CD4-positive, alpha-beta T cell treated with Interleukin-10 for 1 hour (primary cell): ENCODE measurements at regions not wholly inside any gene's neighbourhood (a gene's known extent, or its start where the extent isn't known, plus 50 kb on each side); places are given as distances from the start of the nearest gene placed in this dataset.
"Not testable (repeated sequence)": the region's sequence is repeated elsewhere in the genome, so short reads cannot be mapped to it uniquely, and the experiment has no call there.

Experiments used
- DNase-seq: peaks from one replicate; pipeline ENCODE4 v3.0.0-alpha.2; 2020

DNA sequence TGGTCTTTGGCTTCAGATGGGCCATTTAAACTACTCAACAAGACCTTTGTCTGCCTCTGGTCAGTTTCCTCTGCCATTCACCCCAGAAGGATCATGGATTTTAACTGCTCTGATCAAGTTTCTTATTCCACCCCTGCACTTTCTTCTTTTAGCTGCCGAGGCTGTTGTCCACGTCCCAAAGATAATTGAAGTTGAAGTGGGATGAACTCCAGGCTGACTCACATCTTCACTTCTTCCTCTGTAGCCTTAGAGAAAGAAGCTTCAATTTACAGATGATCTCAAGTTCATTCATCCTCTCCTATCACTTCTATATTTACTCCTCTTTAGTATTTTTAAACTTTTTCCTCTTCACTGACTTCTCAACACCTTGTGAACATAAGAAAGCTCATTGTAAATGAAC lies 651.6 kb downstream of the UTRN start:
- no peak for DNase-seq

DNA sequence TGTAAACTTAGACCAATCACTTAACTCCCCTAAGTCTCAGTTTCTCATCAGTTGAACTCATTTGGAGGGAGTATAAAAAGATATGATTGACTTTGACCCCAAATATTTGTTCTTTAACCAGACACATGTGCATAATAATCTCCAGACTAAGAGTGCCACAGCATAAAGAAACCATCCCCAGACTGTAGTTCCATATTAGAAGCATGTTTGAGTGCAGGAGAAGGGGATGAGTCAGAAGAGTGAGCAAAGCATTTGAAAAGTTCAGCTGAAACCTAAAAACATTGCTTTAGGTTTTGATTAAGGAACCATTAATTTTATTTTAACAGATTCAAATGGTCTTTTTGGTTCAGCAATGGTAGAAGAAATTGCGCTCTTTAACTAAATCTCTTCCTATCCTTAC lies 654.8 kb downstream of the UTRN start:
- DNase-seq = no peak

DNA sequence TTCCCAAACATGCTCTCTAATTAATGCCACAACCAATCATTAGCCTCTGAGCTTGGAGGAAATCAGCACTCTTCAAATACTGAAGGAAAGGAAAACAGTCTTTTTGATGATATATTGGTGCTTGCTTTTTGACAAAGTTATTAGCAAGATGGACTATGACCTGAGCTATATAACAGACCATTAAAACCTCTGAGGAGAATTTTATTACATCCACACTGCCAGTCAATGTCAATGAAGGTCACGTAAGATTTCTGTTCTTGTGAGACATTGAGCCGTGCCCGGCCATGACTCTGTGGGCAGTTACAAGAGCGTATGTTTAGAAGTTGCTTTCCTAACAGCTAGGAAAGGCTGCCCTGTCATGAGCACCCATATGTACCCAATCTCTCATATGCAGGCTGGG lies 659.0 kb downstream of the UTRN start:
- DNase-seq = no peak

DNA sequence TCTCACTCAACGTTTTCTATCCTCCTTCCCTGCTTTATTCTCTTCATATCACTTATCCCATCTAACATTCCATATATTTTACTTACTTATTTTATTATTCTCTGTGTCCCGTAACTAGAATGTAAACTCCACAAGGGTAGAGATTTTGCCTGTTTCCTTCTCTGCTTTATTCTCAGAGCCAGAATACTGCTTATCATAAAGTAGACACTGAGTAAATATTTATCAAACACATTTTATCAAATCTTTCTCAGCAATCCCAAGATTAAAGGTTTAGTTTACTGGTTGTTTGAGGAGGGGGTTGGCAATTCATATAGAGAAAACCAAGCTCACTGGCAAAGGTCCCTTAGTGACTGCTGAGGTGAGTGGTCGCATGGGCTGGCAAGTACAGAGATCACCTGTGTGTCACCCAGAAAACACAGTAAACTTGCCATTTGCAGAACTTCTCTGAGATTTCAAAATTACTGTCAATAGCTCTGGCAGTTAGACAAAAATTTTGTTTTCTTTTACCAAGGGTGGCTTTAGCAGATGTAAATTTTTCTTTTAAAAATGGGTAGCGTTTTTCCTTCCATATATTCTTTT lies 662.4 kb downstream of the UTRN start:
- no peak for DNase-seq

DNA sequence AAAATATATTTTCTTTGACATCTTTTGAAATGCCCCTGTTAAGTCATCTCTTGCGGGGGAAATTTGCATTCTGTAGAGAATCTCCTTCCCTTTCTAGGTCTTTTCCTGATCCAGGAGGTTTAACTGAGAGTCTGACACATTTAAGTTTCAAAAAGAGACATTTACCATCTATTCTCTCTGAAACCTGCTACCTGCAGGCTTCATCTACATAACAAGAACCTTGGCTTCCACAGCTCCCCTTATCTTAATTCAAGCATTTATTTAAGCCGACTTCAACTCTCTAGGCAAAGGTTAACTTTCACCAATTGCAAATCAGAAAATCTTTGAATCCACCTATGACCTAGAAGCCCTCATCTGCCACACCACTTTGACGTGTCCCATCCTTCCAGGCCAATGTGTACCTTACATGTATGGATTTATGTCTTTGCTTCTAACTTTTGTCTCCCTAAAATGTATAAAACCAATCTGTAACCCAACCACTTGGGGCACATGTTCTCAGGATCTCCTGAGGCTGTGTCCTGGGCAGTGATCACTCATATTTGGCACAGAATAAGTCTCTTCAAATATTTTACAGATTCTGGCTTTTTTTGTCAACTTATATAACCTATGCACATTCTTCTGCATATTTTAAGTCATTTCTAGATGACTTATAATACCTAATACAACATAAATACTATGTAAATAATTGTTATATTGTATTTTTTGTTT lies 666.7 kb downstream of the UTRN start:
- no peak for DNase-seq

DNA sequence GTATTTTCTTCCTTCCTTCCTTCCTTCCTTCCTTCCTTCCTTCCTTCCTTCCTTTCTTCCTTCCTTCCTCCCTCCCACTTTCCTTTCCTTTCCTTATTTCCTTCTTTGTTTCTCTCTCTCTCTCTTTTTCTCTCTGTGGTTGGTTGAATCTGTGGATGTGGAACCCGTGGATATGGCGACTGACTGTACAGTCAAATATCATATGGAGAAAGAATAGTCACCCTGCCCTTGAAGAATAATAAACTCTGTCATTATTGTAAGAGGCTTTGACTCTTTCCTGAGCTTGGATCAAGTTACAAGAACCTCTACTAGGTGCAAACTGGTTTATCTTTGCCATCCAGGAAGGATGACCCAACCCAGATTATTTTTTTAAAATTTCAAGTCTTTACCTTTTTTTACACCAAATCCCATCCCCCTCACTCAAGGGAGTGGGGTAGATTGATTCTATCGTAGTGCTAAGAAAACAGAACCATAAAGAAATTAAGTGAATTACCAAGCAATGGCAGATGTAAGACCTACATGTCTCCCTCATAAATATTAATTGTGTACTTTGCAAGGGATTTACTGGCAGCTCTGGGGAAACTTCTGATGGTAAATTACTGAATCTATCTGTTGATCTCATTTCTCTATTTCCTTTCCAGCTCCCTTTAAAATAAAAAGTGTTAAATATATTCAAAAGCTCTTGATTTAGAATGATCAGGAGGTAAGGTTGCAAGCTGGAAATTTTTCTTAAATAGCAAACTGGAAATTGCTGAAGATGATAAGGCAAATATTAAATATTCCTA lies 667.5 kb downstream of the UTRN start:
- no peak for DNase-seq

DNA sequence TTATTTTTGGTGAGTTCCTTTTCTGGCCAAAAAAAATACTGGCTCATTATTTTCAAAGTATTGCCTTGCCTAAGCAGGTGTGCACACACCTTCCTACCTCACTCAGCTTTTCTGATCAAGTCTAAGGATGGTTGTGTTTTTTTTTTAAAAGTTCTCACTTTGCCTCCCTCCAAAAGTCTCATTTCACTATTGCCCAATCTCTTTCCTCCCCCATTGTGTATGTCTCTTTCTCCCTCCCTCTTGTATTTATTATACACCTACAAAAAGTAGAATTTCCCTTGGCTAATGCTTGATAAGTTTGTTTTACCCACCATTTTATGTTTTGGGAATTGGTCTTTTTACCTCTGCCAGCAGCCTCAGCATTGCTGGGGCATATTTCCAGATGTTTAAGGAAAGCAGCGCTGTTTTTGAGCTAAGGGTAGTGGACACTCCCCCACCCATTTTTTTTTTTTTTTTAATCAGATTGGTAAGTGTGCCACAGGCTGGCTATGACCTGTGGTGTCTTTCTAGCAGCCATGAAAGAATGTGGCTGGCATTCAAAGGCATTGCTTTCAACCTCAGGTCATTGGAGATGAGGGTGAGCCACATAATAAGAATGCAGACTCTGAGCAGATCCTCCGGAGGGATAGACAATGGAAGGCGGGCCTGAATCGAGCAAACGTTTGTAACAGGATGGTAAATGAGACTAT lies 668.6 kb downstream of the UTRN start:
- DNase-seq = no peak

DNA sequence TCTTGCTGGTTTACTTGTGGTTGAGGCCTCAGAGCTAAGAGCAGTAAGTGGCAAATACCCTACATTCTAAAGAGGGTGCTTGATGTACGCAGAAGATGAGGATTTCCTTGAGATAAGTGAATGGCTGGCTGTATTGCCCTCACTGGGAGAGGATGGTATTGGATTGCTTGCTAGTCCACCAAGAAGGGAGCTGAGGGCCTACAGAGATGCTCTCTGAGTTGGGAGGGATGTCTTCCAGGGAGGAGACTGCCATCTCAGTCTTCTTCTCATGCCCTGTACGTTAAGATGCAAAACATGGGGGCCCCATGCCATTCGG lies 669.1 kb downstream of the UTRN start:
- no peak for DNase-seq

DNA sequence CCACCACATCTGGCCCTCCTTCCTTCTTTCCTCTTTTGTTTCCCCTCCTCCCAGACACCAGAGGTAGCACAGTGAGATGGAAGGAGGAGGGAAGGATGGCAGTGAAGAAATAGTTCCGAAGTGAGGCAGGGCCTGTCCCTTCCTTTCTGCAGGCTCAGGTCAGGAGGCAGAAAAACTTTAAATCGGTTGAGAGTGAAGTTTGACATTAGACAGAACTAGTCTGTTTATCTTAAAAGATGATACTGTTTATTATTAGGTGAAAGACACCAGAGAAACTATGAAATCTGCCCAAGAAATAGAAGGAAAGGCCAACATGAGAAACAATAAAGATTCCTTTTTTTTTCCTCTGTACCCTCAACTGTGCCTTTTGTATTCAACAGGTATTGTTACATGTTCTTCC lies 670.3 kb downstream of the UTRN start:
- no peak for DNase-seq

DNA sequence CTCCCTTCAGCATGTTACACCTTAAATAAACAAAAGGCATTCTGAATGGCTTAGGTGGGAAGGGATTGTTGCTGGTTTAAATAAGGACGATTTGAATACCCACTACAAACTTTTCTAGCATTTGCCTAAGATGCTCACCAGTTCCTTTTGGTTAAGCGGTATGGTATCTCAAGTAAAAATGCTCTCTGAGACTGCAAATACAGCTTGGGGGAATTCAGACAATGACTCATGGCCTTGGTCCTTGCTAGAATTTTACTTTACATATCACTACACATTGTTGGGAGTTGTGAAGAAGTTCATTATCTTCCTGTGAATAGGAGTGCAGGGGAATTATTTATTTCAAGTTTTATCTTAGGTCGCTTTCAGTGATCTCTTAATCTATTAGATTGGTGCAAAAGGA lies 670.7 kb downstream of the UTRN start:
- DNase-seq = no peak

DNA sequence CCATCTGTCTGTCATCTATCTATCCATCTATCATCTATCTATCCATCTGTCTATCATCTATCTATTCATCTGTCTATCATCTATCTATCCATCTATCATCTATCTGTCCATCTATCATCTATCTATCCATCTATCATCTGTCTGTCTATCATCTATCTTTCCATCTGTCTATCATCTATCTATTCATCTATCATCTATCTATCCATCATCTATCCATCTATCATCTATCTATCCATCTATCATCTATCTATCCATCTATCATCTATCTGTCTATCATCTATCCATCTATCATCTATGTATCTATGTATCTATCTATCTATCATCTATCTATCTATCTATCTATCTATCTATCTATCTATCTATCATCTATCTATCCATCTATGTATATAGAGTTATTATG lies 671.6 kb downstream of the UTRN start:
- not testable (repeated sequence) for DNase-seq

DNA sequence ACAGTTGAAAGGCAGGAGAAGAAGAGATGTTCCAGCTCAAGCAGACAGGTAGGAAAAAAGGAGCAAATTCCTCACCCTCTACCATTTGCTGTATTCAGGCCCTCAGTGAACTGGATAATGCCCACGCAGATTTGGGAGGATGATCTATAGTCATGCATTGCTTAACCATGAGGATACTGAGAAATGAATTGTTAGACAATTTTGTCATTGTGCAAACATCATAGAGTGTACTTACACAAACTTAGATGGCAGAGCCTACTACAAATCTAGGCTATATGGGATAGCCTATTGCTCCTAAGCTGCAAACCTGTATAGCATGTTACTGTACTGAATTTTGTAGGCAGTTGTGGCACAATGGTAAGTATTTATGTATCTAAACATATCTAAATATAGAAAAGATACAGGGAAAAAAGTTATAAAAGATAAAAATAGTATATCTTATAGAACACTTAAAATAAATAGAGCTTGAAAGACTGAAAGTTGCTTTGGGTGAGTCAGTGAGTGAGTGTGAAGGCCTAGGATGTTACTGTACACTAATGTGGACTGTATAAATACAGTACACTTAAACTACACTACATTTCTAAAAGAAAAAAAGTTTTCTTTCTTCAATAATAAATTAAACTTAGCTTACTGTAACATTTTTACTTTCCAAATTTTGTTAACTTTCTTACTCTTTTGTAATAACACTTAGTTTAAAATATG lies 672.3 kb downstream of the UTRN start:
- no peak for DNase-seq

DNA sequence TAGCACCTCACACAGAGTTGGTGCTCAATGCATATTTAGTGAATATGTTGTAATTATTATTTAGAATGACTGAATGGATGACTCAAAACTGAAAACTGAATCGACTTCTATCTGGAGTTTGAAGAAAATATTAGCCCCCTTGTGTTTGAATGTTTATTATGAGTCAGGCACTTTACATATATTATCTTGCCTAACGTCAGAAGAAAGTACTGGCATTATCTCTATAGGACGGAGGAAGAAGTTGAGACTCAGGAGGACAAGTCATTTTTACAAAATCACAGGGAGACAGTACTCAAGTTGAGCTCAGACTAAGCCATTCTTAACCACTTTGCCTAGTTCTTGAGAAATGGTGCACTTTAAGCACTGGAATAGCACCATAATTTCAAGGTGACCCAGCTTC lies 684.0 kb downstream of the UTRN start:
- DNase-seq = no peak

DNA sequence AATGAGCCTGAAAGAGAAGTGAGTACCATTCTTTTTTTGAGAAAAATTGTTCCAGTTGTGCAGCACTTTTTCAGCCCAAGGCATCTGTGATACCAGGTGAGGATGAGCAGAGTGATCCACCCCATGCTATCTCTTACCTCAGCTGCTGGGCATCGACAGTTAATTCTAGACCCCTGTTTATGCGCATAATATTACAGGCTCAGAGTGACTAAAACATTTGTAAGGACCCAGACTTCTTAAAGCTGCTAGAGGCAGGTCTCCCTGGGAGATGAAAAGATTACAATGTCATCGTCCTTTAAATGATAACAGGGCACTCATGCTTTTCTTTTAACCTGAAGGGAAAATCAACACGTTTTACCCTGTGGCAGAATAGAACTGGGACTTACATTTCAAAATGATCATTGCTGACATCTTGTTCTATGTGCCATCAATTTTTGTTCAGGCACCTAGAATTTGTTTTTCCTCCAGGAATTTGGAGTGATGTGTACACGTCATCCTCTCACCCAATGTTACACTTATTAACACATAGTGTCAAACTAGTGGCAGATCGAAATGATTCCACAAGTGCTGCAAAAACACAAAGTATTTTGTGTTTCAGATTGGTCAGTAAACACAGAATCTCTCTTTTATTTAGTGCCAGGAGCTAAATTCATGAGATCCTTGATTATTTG lies 684.6 kb downstream of the UTRN start:
- DNase-seq = no peak

DNA sequence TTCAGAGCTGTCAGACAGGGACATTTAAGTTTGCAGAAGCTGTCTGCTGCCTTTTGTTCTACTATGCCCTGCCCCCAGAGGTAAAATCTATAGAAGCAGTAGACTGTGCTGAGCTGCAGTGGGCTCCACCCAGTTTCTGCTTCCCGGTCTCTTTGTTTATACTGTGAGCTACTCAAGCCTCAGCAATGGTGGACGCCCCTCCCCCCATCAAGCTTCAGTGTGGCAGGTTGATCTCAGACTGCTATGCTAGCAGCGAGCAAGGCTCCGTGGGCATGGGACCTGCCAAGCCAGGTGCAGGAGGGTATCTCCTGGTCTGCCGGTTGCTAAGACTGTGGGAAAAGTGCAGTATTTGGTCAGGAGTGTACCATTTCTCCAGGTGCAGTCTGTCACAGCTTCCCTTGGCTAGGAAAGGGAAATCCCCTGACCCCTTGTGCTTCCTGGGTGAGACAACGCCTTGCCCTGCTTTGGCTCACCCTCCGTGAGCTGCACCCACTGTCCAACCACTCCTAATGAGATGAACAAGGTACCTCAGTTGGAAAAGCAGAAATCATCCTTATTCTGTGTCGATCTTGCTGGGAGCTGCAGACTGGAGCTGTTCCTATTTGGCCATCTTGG lies 692.2 kb downstream of the UTRN start:
- not testable (repeated sequence) for DNase-seq

DNA sequence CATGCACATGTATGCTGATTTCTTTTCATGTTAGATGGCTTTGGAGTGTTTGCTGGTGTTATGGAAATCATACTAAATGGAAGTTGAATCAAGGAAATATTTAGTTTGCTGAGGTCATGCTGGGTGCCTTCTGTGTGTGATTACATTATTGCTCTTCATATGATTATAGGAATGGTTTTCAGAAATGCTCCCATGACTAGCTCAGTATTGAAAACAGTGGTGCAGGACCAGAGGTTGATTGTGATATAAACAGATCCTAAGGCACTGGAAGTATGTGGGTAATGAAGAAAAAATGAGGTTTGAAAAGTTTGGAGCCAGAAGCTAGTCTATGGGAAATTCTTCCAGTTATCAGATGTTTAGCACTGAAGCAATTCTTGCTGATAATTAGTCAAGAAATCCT lies 693.1 kb downstream of the UTRN start:
- no peak for DNase-seq

DNA sequence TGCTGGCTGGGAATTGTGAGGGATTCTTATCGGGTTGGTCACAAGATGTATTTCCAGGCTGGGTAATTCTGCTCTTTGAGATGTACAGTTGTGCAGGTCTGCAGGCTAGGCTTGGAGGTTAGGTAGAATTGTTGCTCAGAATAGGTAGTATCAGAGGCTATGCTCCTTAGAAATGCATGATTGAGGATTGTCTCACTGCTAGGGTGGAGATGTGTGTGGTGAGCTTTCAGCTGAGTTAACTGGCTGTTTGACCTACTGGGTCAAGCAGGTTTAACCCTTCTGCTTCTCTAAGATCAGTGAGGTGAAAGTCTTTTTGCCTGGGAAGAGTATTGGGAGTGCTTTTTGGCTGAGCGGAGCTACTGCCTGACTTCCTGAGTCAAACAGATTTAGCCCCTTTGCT lies 701.1 kb downstream of the UTRN start:
- no peak for DNase-seq

DNA sequence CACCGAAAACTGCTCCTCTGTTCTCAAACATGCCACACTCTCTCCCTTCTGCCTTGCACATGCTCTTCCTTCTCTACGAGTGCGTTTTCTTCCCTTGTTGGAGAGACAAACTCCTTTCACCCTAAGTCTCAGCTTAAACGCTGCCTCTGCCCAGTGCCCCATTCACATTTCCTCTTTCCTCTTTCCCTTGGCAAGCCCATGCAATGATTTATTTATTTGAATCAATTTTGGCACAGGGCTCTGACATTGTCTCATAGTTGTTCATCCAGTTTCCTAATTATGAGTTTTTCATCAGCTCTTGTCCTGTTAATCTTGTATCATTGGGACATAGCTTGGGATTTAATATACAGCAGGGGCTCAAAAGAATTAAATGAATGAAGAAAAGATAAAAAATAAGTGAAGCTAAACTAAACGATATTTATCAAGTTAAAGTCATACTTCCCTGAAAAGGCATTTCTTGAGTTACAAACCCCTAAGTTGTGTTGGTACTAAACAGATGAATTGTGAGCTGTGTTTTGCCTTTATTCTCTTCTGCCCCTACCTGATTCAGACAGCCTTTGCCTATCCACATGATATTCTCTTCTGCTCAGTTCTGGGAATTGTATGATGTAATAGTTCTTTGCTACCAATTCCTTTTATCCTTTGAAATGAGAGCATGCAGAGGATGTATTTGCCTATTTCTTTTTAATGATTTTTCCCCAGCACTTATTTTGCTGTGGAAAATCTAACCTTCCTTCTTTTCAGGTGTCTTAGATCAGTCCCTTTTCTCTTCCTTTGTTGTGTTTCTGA lies 704.4 kb downstream of the UTRN start:
- DNase-seq = no peak

DNA sequence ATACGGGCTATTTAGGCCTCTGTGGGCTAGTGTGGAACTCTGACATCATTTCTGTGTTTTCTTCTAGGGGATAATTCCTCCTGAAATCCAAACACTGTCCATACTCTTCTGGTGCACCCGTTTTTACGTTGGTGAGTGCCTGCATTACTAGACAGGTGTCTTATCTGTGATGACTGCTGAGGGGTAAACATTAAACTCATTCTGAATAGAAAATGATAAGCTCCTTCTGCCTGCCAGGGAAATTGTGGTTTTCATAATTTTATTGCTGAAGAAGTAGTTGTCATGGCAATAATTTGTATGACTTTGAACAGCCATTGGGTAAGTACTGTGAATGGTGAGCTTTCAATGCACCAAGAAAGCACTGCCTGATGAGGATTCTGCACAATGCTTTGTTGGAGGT lies 705.6 kb downstream of the UTRN start:
- DNase-seq = no peak

DNA sequence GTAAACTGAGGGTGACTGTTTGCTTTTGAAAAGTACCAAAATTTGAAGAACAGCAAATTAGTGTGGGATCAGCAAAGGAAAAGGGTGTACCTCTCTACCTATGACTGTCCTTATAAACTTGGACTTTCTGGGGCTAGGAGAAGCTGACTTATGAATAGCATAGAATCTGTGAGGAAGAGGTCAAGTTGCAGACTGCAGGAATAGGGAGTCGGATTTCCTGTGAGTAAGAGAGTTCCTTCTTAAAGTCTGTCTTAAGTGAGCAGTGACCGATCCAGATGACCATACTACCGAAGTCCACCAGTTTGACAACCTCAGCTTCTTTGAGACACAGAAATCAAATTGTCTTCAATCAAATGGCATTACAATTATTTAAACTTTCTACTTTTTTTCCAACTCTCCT lies 708.7 kb downstream of the UTRN start:
- no peak for DNase-seq

DNA sequence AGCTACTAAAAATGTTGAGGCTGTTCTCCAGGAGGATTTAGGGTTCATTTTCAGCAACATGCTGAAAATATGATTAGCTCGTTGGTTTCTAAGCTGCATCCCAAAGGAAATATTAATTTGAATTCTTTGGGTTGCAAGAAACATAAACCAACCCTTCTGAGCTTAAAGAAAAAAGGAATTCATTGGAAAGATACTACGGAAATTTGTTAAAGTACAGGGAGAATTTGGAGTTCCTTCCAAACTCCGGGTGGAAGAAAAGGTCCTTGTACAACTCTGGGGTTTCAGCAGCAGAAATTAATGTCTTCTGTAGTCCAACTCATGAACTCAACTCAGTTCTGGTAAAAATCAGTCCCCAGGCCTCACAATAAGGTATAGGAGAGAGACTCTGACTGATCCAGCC lies 712.9 kb downstream of the UTRN start:
- no peak for DNase-seq
